ENCODE measurements at regions not wholly inside any gene's neighbourhood (a gene's known extent, or its start where the extent isn't known, plus 50 kb on each side); places are given as distances from the start of the nearest gene placed in this dataset.

GRCh38 chr9:95669253-95669652 is 152.5 kb upstream of the PTCH1 start:
- no peak for DNase-seq (ENCODE audit: low read depth)
- TF ChIP-seq CTCF (conservative IDR thresholded peaks at IDR 0.05; ENCODE audit: low read depth, low read length), result no peak
- no peak overlapping the region for H3K4me3 ChIP-seq (ENCODE audit: low read depth, low read length)

- no peak overlapping the region for H3K4me3 ChIP-seq (ENCODE audit: low read depth, low read length)
- no peak for TF ChIP-seq CTCF (conservative IDR thresholded peaks at IDR 0.05; ENCODE audit: low read depth, low read length)
- no peak for DNase-seq (ENCODE audit: low read depth)
Observed at GRCh38 chr9:95667789-95668188, 151.0 kb upstream of the PTCH1 start.

GRCh38 chr9:95666785-95667155 is 150.0 kb upstream of the PTCH1 start:
- DNase-seq (ENCODE audit: low read depth), result no peak
- H3K4me3 ChIP-seq (ENCODE audit: low read depth, low read length), result no peak overlapping the region
- no peak for TF ChIP-seq CTCF (conservative IDR thresholded peaks at IDR 0.05; ENCODE audit: low read depth, low read length)

- H3K4me3 ChIP-seq (ENCODE audit: low read depth, low read length), result no peak overlapping the region
- TF ChIP-seq CTCF (conservative IDR thresholded peaks at IDR 0.05; ENCODE audit: low read depth, low read length), result no peak
- DNase-seq (ENCODE audit: low read depth), result no peak
Observed at GRCh38 chr9:95666096-95666784, 149.5 kb upstream of the PTCH1 start.

- H3K4me3 ChIP-seq (ENCODE audit: low read depth, low read length), result no peak overlapping the region
- DNase-seq (ENCODE audit: low read depth), result no peak
- no peak for TF ChIP-seq CTCF (conservative IDR thresholded peaks at IDR 0.05; ENCODE audit: low read depth, low read length)
Observed at GRCh38 chr9:95653246-95653645, 136.5 kb upstream of the PTCH1 start.

- H3K4me3 ChIP-seq (ENCODE audit: low read depth, low read length), result no peak overlapping the region
- DNase-seq (ENCODE audit: low read depth), result no peak
- no peak for TF ChIP-seq CTCF (conservative IDR thresholded peaks at IDR 0.05; ENCODE audit: low read depth, low read length)
Observed at GRCh38 chr9:95650720-95651119, 133.9 kb upstream of the PTCH1 start.

GRCh38 chr9:95649801-95650213 is 133.0 kb upstream of the PTCH1 start:
- DNase-seq (ENCODE audit: low read depth), result no peak
- H3K4me3 ChIP-seq (ENCODE audit: low read depth, low read length), result no peak overlapping the region
- no peak for TF ChIP-seq CTCF (conservative IDR thresholded peaks at IDR 0.05; ENCODE audit: low read depth, low read length)
